ENCODE measurements at regions not wholly inside any gene's neighbourhood (a gene's known extent, or its start where the extent isn't known, plus 50 kb on each side); places are given as distances from the start of the nearest gene placed in this dataset.

DNA sequence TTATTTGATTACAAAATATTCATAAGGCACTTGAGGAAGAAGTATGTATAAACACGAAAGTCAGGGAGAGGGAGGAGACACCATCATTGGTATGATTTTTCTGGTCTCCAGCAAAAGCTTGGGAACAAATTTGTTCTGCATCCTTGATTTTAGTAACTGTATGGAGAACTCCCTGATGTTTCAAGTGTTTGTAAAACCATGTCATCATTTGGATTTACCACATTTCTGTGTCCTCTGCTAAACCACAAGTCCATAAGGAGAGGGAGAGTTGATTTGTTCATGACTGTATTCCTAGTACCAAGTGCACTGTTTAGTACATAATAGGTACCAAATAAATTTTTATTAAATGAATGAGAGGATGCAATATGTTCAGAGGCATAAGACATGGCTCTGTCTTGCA, 181.1 kb downstream of the BTG1 start:
- TF ChIP-seq, protein P1, sequence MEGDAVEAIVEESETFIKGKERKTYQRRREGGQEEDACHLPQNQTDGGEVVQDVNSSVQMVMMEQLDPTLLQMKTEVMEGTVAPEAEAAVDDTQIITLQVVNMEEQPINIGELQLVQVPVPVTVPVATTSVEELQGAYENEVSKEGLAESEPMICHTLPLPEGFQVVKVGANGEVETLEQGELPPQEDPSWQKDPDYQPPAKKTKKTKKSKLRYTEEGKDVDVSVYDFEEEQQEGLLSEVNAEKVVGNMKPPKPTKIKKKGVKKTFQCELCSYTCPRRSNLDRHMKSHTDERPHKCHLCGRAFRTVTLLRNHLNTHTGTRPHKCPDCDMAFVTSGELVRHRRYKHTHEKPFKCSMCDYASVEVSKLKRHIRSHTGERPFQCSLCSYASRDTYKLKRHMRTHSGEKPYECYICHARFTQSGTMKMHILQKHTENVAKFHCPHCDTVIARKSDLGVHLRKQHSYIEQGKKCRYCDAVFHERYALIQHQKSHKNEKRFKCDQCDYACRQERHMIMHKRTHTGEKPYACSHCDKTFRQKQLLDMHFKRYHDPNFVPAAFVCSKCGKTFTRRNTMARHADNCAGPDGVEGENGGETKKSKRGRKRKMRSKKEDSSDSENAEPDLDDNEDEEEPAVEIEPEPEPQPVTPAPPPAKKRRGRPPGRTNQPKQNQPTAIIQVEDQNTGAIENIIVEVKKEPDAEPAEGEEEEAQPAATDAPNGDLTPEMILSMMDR (IDR thresholded peaks at IDR 0.05), result no peak
- no peak for TF ChIP-seq POLR2A (IDR thresholded peaks at IDR 0.05)
- no peak for TF ChIP-seq POLR2AphosphoS5 (IDR thresholded peaks at IDR 0.05)
